Keratinocyte (primary cell): ENCODE measurements at regions not wholly inside any gene's neighbourhood (a gene's known extent, or its start where the extent isn't known, plus 50 kb on each side); places are given as distances from the start of the nearest gene placed in this dataset.

ENCODE experiments used
- DNase-seq: peaks from one replicate; pipeline ENCODE4 v3.0.0-alpha.2; 2011; ENCODE audit warnings: low read depth, missing footprints, low spot score
- FAIRE-seq: peaks from 2 replicates; lab custom pipeline; 2011; peaks lifted over from hg19 to GRCh38; lab: Jason Lieb, UNC
- H2AFZ ChIP-seq: 2 replicates; pipeline ENCODE4 v1.6.0; 2012; ENCODE audit warnings: low read length, control low read depth, inconsistent platforms; ENCODE audit not compliant: control insufficient read depth
- H3K27ac ChIP-seq: 2 replicates; pipeline ENCODE4 v1.5.1; 2011; ENCODE audit warnings: low read length; ENCODE audit not compliant: control insufficient read depth, insufficient read depth
- H3K27me3 ChIP-seq: 3 replicates; pipeline ENCODE4 v1.6.0; 2011; ENCODE audit warnings: low read length; ENCODE audit not compliant: control insufficient read depth, insufficient read depth; ENCODE audit errors: extremely low read depth
- H3K36me3 ChIP-seq, 2 experiments: 2 replicates in 1 of 2; 3 replicates in 1 of 2; pipeline ENCODE4 v1.5.1; 2011; ENCODE audit warnings: low read length in 2 of 2, mild to moderate bottlenecking in 1 of 2; ENCODE audit not compliant: control insufficient read depth in 2 of 2, insufficient read depth in 2 of 2; ENCODE audit errors: extremely low read depth in 1 of 2
- H3K4me1 ChIP-seq: 3 replicates; pipeline ENCODE4 v1.5.1; 2011; ENCODE audit warnings: low read length; ENCODE audit not compliant: control insufficient read depth, insufficient read depth; ENCODE audit errors: extremely low read depth
- H3K4me2 ChIP-seq: 3 replicates; pipeline ENCODE4 v1.6.0; 2011; ENCODE audit warnings: low read depth, low read length; ENCODE audit not compliant: control insufficient read depth, insufficient read depth; ENCODE audit errors: extremely low read depth
- H3K4me3 ChIP-seq, 3 experiments: fragments of 200-600 bp in 1 of 3; sonication (generic) in 1 of 3; 2 replicates in 2 of 3; 3 replicates in 1 of 3; pipeline ENCODE4 v1.5.1; 2011 to 2016; ENCODE audit warnings: low read length in 3 of 3, mild to moderate bottlenecking in 3 of 3, control low read depth in 2 of 3, inconsistent platforms in 1 of 3, low read depth in 1 of 3, mixed read lengths in 1 of 3, mixed run types in 1 of 3, moderate library complexity in 1 of 3; ENCODE audit not compliant: control insufficient read depth in 2 of 3, insufficient read depth in 2 of 3; ENCODE audit errors: extremely low read depth in 1 of 3
- H3K79me2 ChIP-seq: 2 replicates; pipeline ENCODE4 v1.6.0; 2012; ENCODE audit warnings: low read length; ENCODE audit not compliant: control insufficient read depth, insufficient read depth
- H3K9ac ChIP-seq: 3 replicates; pipeline ENCODE4 v1.6.0; 2011; ENCODE audit warnings: low read length; ENCODE audit not compliant: control insufficient read depth, insufficient read depth; ENCODE audit errors: extremely low read depth
- H3K9me1 ChIP-seq: 3 replicates; pipeline ENCODE4 v1.6.0; 2011; ENCODE audit warnings: low read length; ENCODE audit not compliant: control insufficient read depth, insufficient read depth; ENCODE audit errors: extremely low read depth
- H3K9me3 ChIP-seq: 2 replicates; pipeline ENCODE4 v1.5.1; 2012; ENCODE audit warnings: low read depth, low read length; ENCODE audit not compliant: control insufficient read depth
- H4K20me1 ChIP-seq: 3 replicates; pipeline ENCODE4 v1.6.0; 2011; ENCODE audit warnings: low read length; ENCODE audit not compliant: control insufficient read depth, insufficient read depth; ENCODE audit errors: extremely low read depth
- CTCF ChIP-seq, 3 experiments: IDR thresholded peaks in 1 of 3; conservative IDR thresholded peaks in 1 of 3; optimal IDR thresholded peaks in 1 of 3; 2 replicates in 2 of 3; 3 replicates in 1 of 3; pipeline versions ENCODE3 to v1.5.1; 2011; ENCODE audit warnings: low read length in 3 of 3, mild to moderate bottlenecking in 3 of 3, moderate library complexity in 2 of 3, control low read depth in 1 of 3, inconsistent platforms in 1 of 3; ENCODE audit not compliant: insufficient read depth in 2 of 3; ENCODE audit errors: extremely low read depth in 1 of 3
- EZH2 ChIP-seq: IDR thresholded peaks from one replicate; pipeline ENCODE4 v1.6.1; 2012; ENCODE audit warnings: inconsistent platforms, mild to moderate bottlenecking, low read length, moderate library complexity
- dilution Hi-C: fragments of 300-500 bp; cut with MboI; formaldehyde crosslinking; loops from one replicate; pipeline ENCODE4 v1.7.0; 2020; ENCODE audit warnings: low sequenced_read_pairs; ENCODE audit not compliant: extremely low pct_ligation_motif_present

GRCh38 chr10:3584926-3585784 is 199.9 kb downstream of the KLF6 start:
- no peaks in the 10 kb centered on the region for H4K20me1 ChIP-seq
- H3K9me3 ChIP-seq: no peaks in the 10 kb centered on the region
- no peaks in the 10 kb centered on the region for H3K4me1 ChIP-seq
- no peak for DNase-seq
- no peaks in the 10 kb centered on the region for H3K79me2 ChIP-seq
- dilution Hi-C loops: no loop called here
- H3K4me2 ChIP-seq: no peak overlapping the region
- H3K4me3 ChIP-seq: no peak overlapping the region
- no peaks in the 10 kb centered on the region for H3K36me3 ChIP-seq
- H2AFZ ChIP-seq: no peak overlapping the region
- H3K9me1 ChIP-seq: no peaks in the 10 kb centered on the region
- no peak overlapping the region for H3K9ac ChIP-seq
- no peak overlapping the region for H3K27ac ChIP-seq
- FAIRE-seq: no peak
- TF ChIP-seq EZH2 (no peak), CTCF (optimal IDR thresholded peaks at IDR 0.05 in 1 of 3, IDR thresholded peaks at IDR 0.05 in 1 of 3, conservative IDR thresholded peaks at IDR 0.05 in 1 of 3; ENCODE audit: extremely low read depth in 1 of 3, insufficient read depth in 2 of 3, low read length in 3 of 3) (no peak)
- no peaks in the 10 kb centered on the region for H3K27me3 ChIP-seq

GRCh38 chr10:3580565-3580964 is 204.4 kb downstream of the KLF6 start:
- Histone ChIP-seq H3K27me3 (no peaks in the 10 kb centered on the region), H3K36me3 (no peaks in the 10 kb centered on the region), H4K20me1 (no peaks in the 10 kb centered on the region), H3K9me1 (no peaks in the 10 kb centered on the region), H3K4me3 (no peak overlapping the region), H3K27ac (no peak overlapping the region), H3K79me2 (no peaks in the 10 kb centered on the region), H3K9me3 (no peaks in the 10 kb centered on the region), H3K4me2 (no peak overlapping the region), H2AFZ (no peak overlapping the region), H3K4me1 (no peaks in the 10 kb centered on the region), H3K9ac (no peak overlapping the region)
- dilution Hi-C loops: no loop called here
- DNase-seq (no peak), FAIRE-seq (no peak)
- TF ChIP-seq CTCF (optimal IDR thresholded peaks at IDR 0.05 in 1 of 3, IDR thresholded peaks at IDR 0.05 in 1 of 3, conservative IDR thresholded peaks at IDR 0.05 in 1 of 3; ENCODE audit: extremely low read depth in 1 of 3, insufficient read depth in 2 of 3, low read length in 3 of 3) (no peak), EZH2 (no peak)
